OCI-LY7 (cell line): ENCODE measurements at regions not wholly inside any gene's neighbourhood (a gene's known extent, or its start where the extent isn't known, plus 50 kb on each side); places are given as distances from the start of the nearest gene placed in this dataset.
"Not testable (repeated sequence)": the region's sequence is repeated elsewhere in the genome, so short reads cannot be mapped to it uniquely, and the experiment has no call there.

ENCODE experiments used
- BruUV-seq: library from RNA; stranded (reverse); fragments of 400-500 nt; replicated peaks from 2 replicates; lab custom pipeline; 2021; lab: Mats Ljungman, UMichigan
- CTCF ChIA-PET: fragments of 300-600 bp; sonication (Branson Sonifier 250); formaldehyde crosslinking; loops from one replicate; lab custom pipeline; 2022; ENCODE audit warnings: antibody characterized with exemption; ENCODE audit not compliant: unreplicated experiment; lab: Charles Lee
- POLR2A ChIA-PET: fragments of 300-600 bp; sonication (Branson Sonifier 250); formaldehyde crosslinking; loops from one replicate; lab custom pipeline; 2022; ENCODE audit warnings: antibody characterized with exemption; lab: Charles Lee
- DNase-seq: peaks from one replicate; pipeline ENCODE4 v3.0.0-alpha.2; 2015; ENCODE audit warnings: low spot score
- H2AFZ ChIP-seq: fragments of 200-600 bp; sonication (generic), shearing (Covaris generic); 2 replicates; pipeline ENCODE4 v1.6.1; 2014; ENCODE audit warnings: mild to moderate bottlenecking, antibody characterized with exemption, low read length, moderate library complexity
- H3K27ac ChIP-seq: fragments of 200-600 bp; sonication (generic); 2 replicates; pipeline ENCODE4 v1.5.1; 2014; ENCODE audit warnings: mixed run types, low read depth, mild to moderate bottlenecking, moderate library complexity, low read length, inconsistent platforms; ENCODE audit not compliant: poor library complexity, severe bottlenecking
- H3K36me3 ChIP-seq: fragments of 200-600 bp; sonication (generic); 2 replicates; pipeline ENCODE4 v1.6.1; 2014; ENCODE audit warnings: mild to moderate bottlenecking, antibody characterized with exemption, low read length, moderate library complexity, mixed read lengths; ENCODE audit not compliant: insufficient read depth
- H3K4me1 ChIP-seq: fragments of 200-600 bp; sonication (generic); 2 replicates; pipeline ENCODE4 v1.5.1; 2014; ENCODE audit warnings: mild to moderate bottlenecking, low read length; ENCODE audit not compliant: insufficient read depth, poor library complexity, severe bottlenecking
- H3K4me2 ChIP-seq: fragments of 200-600 bp; sonication (generic); 2 replicates; pipeline ENCODE4 v1.6.1; 2014; ENCODE audit warnings: mild to moderate bottlenecking, low read length
- H3K4me3 ChIP-seq: fragments of 200-600 bp; sonication (generic); 2 replicates; pipeline ENCODE4 v1.5.1; 2014; ENCODE audit warnings: mild to moderate bottlenecking, low read depth, low read length; ENCODE audit not compliant: poor library complexity, severe bottlenecking
- H3K79me2 ChIP-seq: fragments of 200-600 bp; sonication (generic); 2 replicates; pipeline ENCODE4 v1.6.1; 2016; ENCODE audit warnings: low read depth, mild to moderate bottlenecking, low read length, moderate library complexity, mixed read lengths; ENCODE audit not compliant: insufficient read depth
- H3K9me2 ChIP-seq: fragments of 200-600 bp; sonication (generic); 2 replicates; pipeline ENCODE4 v1.6.1; 2016; ENCODE audit warnings: mild to moderate bottlenecking, low read length, mixed read lengths; ENCODE audit not compliant: insufficient read depth
- H3K9me3 ChIP-seq: fragments of 200-600 bp; sonication (generic); 2 replicates; pipeline ENCODE4 v1.6.1; 2014; ENCODE audit warnings: mild to moderate bottlenecking, mixed run types, low read length, mixed read lengths
- H4K20me1 ChIP-seq: fragments of 200-600 bp; sonication (generic); 2 replicates; pipeline ENCODE4 v1.6.1; 2014; ENCODE audit warnings: mild to moderate bottlenecking, antibody characterized with exemption, low read length, moderate library complexity, mixed read lengths; ENCODE audit not compliant: insufficient read depth
- CTCF ChIP-seq: fragments of 200-600 bp; sonication (generic); conservative IDR thresholded peaks from 2 replicates; pipeline ENCODE4 v1.5.1; 2014; ENCODE audit warnings: mild to moderate bottlenecking, antibody characterized with exemption, low read length, moderate library complexity, mixed read lengths
- EZH2phosphoT487 ChIP-seq: fragments of 200-600 bp; sonication (generic); IDR thresholded peaks from 2 replicates; pipeline ENCODE4 v1.6.1; 2018; ENCODE audit warnings: low read depth, borderline replicate concordance, mild to moderate bottlenecking, mixed run types, antibody characterized with exemption, low read length, moderate library complexity, mixed read lengths
- intact Hi-C: fragments of 100-400 bp; cut with micrococcal nuclease; formaldehyde crosslinking; loops from one replicate; pipeline ENCODE4 v1.10.0; 2022; ENCODE audit not compliant: unreplicated experiment

- Histone ChIP-seq H3K79me2 (no peaks in the 10 kb centered on the region), H3K9me2 (no peaks in the 10 kb centered on the region), H3K4me2 (no peak overlapping the region), H4K20me1 (no peaks in the 10 kb centered on the region), H3K4me3 (no peak overlapping the region), H3K4me1 (no peaks in the 10 kb centered on the region), H3K9me3 (no peaks in the 10 kb centered on the region), H2AFZ (no peak overlapping the region), H3K27ac (no peak overlapping the region), H3K36me3 (no peaks in the 10 kb centered on the region)
- BruUV-seq: no TSS peak
- ChIA-PET CTCF (no interaction called here), POLR2A (no interaction called here)
- DNase-seq: no peak
- intact Hi-C loops: no loop called here
- no peak for TF ChIP-seq EZH2phosphoT487
- no peak for TF ChIP-seq CTCF
Measured at GRCh38 chr13:65330691-65331090, 1899.4 kb downstream of the PCDH9 start.

GRCh38 chr13:65330287-65330686 lies 1899.8 kb downstream of the PCDH9 start:
- no peak overlapping the region for H3K27ac ChIP-seq
- H3K4me2 ChIP-seq: no peak overlapping the region
- intact Hi-C loops: no loop called here
- H3K9me3 ChIP-seq: no peaks in the 10 kb centered on the region
- H3K36me3 ChIP-seq: no peaks in the 10 kb centered on the region
- H3K4me1 ChIP-seq: no peaks in the 10 kb centered on the region
- no peaks in the 10 kb centered on the region for H3K9me2 ChIP-seq
- H4K20me1 ChIP-seq: no peaks in the 10 kb centered on the region
- H3K4me3 ChIP-seq: no peak overlapping the region
- ChIA-PET CTCF (no interaction called here), POLR2A (no interaction called here)
- no peaks in the 10 kb centered on the region for H3K79me2 ChIP-seq
- no peak for DNase-seq
- H2AFZ ChIP-seq: no peak overlapping the region
- BruUV-seq: no TSS peak
- TF ChIP-seq CTCF (no peak), EZH2phosphoT487 (no peak)

DNA sequence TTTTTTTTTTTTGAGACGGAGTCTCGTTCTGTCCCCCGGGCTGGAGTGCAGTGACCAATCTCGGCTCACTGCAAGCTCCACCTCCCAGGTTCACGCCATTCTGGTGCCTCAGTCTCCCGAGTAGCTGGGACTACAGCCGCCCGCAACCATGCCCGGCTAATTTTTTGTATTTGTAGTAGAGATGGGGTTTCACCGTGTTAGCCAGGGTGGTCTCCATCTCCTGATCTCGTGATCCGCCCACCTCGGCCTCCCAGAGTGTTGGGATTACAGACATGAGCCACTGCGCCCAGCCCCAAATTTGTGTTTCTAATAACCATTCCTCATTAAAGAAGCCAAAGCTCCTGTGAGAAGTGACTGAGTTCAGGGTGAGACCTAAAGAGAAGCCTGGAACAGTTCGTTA lies 1906.9 kb downstream of the PCDH9 start:
- H3K9me2 ChIP-seq, CTCF ChIA-PET, H3K36me3 ChIP-seq, H2AFZ ChIP-seq, H3K27ac ChIP-seq, H4K20me1 ChIP-seq, H3K4me3 ChIP-seq, H3K4me2 ChIP-seq, H3K79me2 ChIP-seq, DNase-seq, BruUV-seq, H3K4me1 ChIP-seq, H3K9me3 ChIP-seq, intact Hi-C loops: not testable (repeated sequence)
- POLR2A ChIA-PET: interaction anchor here (0.7 kb wide), 1 partner anchor 454 kb away, joined by 3 read pairs; no protein-coding TSS in a partner anchor

- H3K79me2 ChIP-seq, H4K20me1 ChIP-seq, H2AFZ ChIP-seq, DNase-seq, intact Hi-C loops, H3K9me3 ChIP-seq, H3K4me2 ChIP-seq, H3K27ac ChIP-seq, H3K4me3 ChIP-seq, H3K4me1 ChIP-seq, CTCF ChIA-PET, BruUV-seq, H3K9me2 ChIP-seq, H3K36me3 ChIP-seq: not testable (repeated sequence)
- POLR2A ChIA-PET: interaction anchor here (0.7 kb wide), 1 partner anchor 11 kb away, joined by 3 read pairs; no protein-coding TSS in a partner anchor
Measured at GRCh38 chr13:65321423-65321822, 1908.7 kb downstream of the PCDH9 start.
